OCI-LY1 (cell line): ENCODE measurements at regions not wholly inside any gene's neighbourhood (a gene's known extent, or its start where the extent isn't known, plus 50 kb on each side); places are given as distances from the start of the nearest gene placed in this dataset.

ENCODE experiments used
- H2AFZ ChIP-seq: fragments of 200-600 bp; sonication (generic), shearing (Covaris generic); 2 replicates; pipeline ENCODE4 v1.6.0; 2014; ENCODE audit warnings: antibody characterized with exemption, mild to moderate bottlenecking, low read length
- H3F3A ChIP-seq: fragments of 200-600 bp; sonication (generic), shearing (Covaris generic); 2 replicates; pipeline ENCODE4 v1.6.0; 2014; ENCODE audit warnings: mild to moderate bottlenecking, antibody characterized with exemption, low read length, moderate library complexity; ENCODE audit not compliant: insufficient read depth
- H3K27ac ChIP-seq: fragments of 200-600 bp; sonication (generic); 2 replicates; pipeline ENCODE4 v1.5.1; 2014; ENCODE audit warnings: low read length, mixed run types, mild to moderate bottlenecking, low read depth; ENCODE audit not compliant: poor library complexity, severe bottlenecking
- H3K27me3 ChIP-seq: fragments of 200-600 bp; sonication (generic); 2 replicates; pipeline ENCODE4 v1.6.0; 2014; ENCODE audit warnings: antibody characterized with exemption, mild to moderate bottlenecking, low read length, moderate library complexity; ENCODE audit not compliant: insufficient read depth
- H3K36me3 ChIP-seq: fragments of 200-600 bp; sonication (generic); 2 replicates; pipeline ENCODE4 v1.6.1; 2014; ENCODE audit warnings: mild to moderate bottlenecking, antibody characterized with exemption, low read length, moderate library complexity, mixed read lengths; ENCODE audit not compliant: insufficient read depth
- H3K4me1 ChIP-seq: fragments of 200-600 bp; sonication (generic); 2 replicates; pipeline ENCODE4 v1.5.1; 2014; ENCODE audit warnings: mild to moderate bottlenecking, low read length, moderate library complexity; ENCODE audit not compliant: insufficient read depth, severe bottlenecking
- H3K4me2 ChIP-seq: fragments of 200-600 bp; sonication (generic), shearing (Covaris generic); 2 replicates; pipeline ENCODE4 v1.6.1; 2014; ENCODE audit warnings: low read length
- H3K4me3 ChIP-seq: fragments of 200-600 bp; sonication (generic); 2 replicates; pipeline ENCODE4 v1.5.1; 2014; ENCODE audit warnings: low read length, low read depth, mild to moderate bottlenecking, mixed read lengths; ENCODE audit not compliant: poor library complexity, severe bottlenecking
- H3K79me2 ChIP-seq: fragments of 200-600 bp; shearing (Covaris generic); 2 replicates; pipeline ENCODE4 v1.6.1; 2016; ENCODE audit warnings: mixed run types, low read length, mixed read lengths; ENCODE audit not compliant: insufficient read depth
- H3K9ac ChIP-seq: fragments of 200-600 bp; sonication (generic), shearing (Covaris generic); 2 replicates; pipeline ENCODE4 v1.6.1; 2014; ENCODE audit warnings: mild to moderate bottlenecking, low read length, mixed read lengths
- H3K9me2 ChIP-seq: fragments of 200-600 bp; sonication (generic), shearing (Covaris generic); 2 replicates; pipeline ENCODE4 v1.6.1; 2014; ENCODE audit warnings: low read depth, mild to moderate bottlenecking, low read length, mixed read lengths
- H3K9me3 ChIP-seq: fragments of 200-600 bp; shearing (Covaris generic); 2 replicates; pipeline ENCODE4 v1.6.1; 2014; ENCODE audit warnings: low read length, mixed read lengths
- H4K20me1 ChIP-seq: fragments of 200-600 bp; sonication (generic), shearing (Covaris generic); 2 replicates; pipeline ENCODE4 v1.6.0; 2016; ENCODE audit warnings: mild to moderate bottlenecking, low read length; ENCODE audit not compliant: insufficient read depth
- EZH2 ChIP-seq: fragments of 200-600 bp; sonication (generic), shearing (Covaris generic); IDR thresholded peaks from 2 replicates; pipeline ENCODE4 v1.8.0; 2017; ENCODE audit warnings: borderline replicate concordance, mixed run types, mild to moderate bottlenecking, antibody characterized with exemption, low read length, moderate library complexity, mixed read lengths
- TF ChIP-seq, protein P1 (sequence below): fragments of 200-600 bp; sonication (generic), shearing (Covaris generic); IDR thresholded peaks from 2 replicates; pipeline ENCODE4 v1.5.1; 2017; ENCODE audit warnings: mild to moderate bottlenecking, antibody characterized with exemption, low read length, moderate library complexity, mixed read lengths

DNA sequence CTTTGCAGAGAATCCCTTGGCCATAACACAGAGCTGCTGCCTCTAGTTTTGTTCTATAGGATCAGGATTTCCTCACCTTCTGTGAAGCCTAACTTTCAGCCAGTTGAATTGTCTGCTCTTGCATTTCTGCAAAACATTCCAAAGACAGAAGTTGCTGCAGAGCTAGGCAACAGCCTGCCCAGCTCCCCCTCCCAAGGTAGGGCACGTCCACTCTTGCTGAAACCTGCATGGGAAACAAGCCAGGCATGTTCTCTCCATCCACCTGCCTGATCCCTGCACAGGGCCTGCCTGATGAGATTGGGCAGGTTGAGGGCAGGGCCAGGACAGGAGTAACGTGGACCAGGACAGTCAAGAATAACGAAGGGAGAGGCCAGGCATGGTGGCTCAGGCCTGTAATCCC, 58.9 kb upstream of the NAA20 start:
- H3K9ac ChIP-seq = no peak overlapping the region
- H3K36me3 ChIP-seq = no peaks in the 10 kb centered on the region
- no peak overlapping the region for H3K27ac ChIP-seq
- H3K79me2 ChIP-seq = no peaks in the 10 kb centered on the region
- no peak overlapping the region for H3K4me3 ChIP-seq
- H3F3A ChIP-seq = no peaks in the 10 kb centered on the region
- TF ChIP-seq EZH2 = no peak
- TF ChIP-seq, protein P1, sequence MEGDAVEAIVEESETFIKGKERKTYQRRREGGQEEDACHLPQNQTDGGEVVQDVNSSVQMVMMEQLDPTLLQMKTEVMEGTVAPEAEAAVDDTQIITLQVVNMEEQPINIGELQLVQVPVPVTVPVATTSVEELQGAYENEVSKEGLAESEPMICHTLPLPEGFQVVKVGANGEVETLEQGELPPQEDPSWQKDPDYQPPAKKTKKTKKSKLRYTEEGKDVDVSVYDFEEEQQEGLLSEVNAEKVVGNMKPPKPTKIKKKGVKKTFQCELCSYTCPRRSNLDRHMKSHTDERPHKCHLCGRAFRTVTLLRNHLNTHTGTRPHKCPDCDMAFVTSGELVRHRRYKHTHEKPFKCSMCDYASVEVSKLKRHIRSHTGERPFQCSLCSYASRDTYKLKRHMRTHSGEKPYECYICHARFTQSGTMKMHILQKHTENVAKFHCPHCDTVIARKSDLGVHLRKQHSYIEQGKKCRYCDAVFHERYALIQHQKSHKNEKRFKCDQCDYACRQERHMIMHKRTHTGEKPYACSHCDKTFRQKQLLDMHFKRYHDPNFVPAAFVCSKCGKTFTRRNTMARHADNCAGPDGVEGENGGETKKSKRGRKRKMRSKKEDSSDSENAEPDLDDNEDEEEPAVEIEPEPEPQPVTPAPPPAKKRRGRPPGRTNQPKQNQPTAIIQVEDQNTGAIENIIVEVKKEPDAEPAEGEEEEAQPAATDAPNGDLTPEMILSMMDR = no peak
- no peaks in the 10 kb centered on the region for H4K20me1 ChIP-seq
- no peaks in the 10 kb centered on the region for H3K9me2 ChIP-seq
- H3K4me2 ChIP-seq = no peak overlapping the region
- H2AFZ ChIP-seq = no peak overlapping the region
- H3K4me1 ChIP-seq = no peaks in the 10 kb centered on the region
- no peaks in the 10 kb centered on the region for H3K9me3 ChIP-seq
- no peaks in the 10 kb centered on the region for H3K27me3 ChIP-seq

DNA sequence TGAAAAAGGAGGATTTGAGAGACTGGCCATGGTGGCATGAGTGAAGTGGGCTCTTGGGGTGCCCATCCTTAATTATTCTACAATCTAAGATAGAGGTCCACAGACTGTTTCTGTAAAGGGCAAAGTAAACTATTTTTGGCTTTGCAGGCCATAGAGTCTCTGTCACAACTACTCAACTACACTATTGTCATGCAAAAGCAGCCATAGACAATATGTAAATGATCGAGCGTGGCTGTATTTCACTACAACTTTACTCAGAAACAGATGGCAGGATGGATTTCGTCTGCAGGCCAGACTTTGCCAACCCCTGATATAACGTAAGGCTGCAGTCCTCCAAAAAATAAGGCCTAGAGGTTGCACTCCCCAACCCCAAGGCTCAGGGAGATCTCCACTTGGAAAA, 58.2 kb upstream of the NAA20 start:
- Histone ChIP-seq H3F3A (no peaks in the 10 kb centered on the region), H3K4me3 (no peak overlapping the region), H3K9me2 (no peaks in the 10 kb centered on the region), H3K4me1 (no peaks in the 10 kb centered on the region), H3K27me3 (no peaks in the 10 kb centered on the region), H3K27ac (no peak overlapping the region), H3K4me2 (no peak overlapping the region), H3K9me3 (no peaks in the 10 kb centered on the region), H4K20me1 (no peaks in the 10 kb centered on the region), H3K79me2 (no peaks in the 10 kb centered on the region), H3K36me3 (no peaks in the 10 kb centered on the region), H2AFZ (no peak overlapping the region), H3K9ac (no peak overlapping the region)
- TF ChIP-seq EZH2 = no peak
- TF ChIP-seq, protein P1 = no peak

DNA sequence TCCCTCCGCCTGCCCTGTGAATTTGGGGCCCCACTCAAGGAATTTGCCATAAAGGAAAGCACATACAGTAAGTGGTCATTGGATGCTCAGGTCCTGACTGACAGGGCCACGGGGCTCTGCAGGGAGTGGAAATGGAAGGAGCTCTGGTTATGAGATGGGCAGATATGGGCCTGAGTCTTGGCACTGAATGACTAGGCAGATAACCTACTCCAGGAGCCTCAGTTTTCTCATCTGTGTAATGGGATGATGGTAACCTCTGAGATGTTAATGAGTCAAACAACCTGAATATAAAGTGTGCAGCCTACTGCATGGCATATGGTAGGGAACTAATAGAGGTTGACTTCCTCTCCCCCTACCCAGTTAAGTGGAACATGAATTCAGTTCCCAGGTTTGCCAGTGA, 56.4 kb upstream of the NAA20 start:
- no peak overlapping the region for H3K9ac ChIP-seq
- H3K27me3 ChIP-seq = no peaks in the 10 kb centered on the region
- H3F3A ChIP-seq = no peaks in the 10 kb centered on the region
- no peaks in the 10 kb centered on the region for H4K20me1 ChIP-seq
- H3K27ac ChIP-seq = no peak overlapping the region
- no peaks in the 10 kb centered on the region for H3K9me3 ChIP-seq
- H3K79me2 ChIP-seq = no peaks in the 10 kb centered on the region
- no peak overlapping the region for H3K4me3 ChIP-seq
- no peak overlapping the region for H2AFZ ChIP-seq
- H3K36me3 ChIP-seq = no peaks in the 10 kb centered on the region
- H3K4me1 ChIP-seq = no peaks in the 10 kb centered on the region
- TF ChIP-seq, protein P1 = no peak
- TF ChIP-seq EZH2 = no peak
- H3K9me2 ChIP-seq = no peaks in the 10 kb centered on the region
- no peak overlapping the region for H3K4me2 ChIP-seq
